ENCODE measurements at regions not wholly inside any gene's neighbourhood (a gene's known extent, or its start where the extent isn't known, plus 50 kb on each side); places are given as distances from the start of the nearest gene placed in this dataset.

DNA sequence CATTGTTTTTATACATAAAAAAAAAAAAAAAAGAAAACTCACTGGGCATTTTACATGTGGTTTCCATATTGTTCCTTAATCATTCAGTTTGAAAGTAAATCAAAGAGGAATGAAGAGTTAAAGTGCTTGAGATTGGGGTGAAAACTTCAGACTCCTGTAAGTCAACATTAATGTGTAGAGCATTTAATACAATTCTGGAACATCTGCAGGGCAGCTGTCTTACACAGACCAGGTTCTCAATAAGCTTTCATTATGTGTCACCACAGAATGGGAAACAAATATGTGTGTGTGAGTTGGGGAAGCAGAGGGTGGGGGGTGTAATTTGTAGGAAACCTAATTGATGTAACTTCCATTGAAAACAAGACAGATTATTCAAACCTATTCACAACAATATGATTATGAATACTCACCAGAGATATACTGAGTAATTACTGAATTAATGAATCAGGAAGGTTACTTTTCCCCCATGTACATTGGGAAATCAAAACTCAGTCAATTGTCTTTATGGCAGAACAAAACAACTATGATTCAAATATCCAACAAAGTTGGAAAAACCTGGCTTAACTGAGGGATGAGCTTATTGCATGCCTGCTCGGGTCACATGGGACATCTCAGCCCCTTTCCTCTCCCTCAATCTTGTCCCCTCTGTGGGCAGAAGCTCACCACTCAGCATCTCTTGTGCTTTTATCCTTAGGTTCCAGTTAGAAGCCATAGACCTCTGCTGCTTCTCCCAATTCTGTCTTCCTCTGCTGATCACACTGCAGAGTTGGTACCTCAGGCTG, 281.2 kb upstream of the THBS1 start:
- Histone ChIP-seq H3K4me1 (peaks cover 0 to 49% (median 13%) of the 10 kb centered on the region in 4 donors), H3K36me3 (no peaks in the 10 kb centered on the region), H3K27ac (peak overlapping the region; percentile 59 to 75), H3K4me3 (no peak overlapping the region), H3K9me3 (no peaks in the 10 kb centered on the region), H3K27me3 (no peaks in the 10 kb centered on the region)
- intact Hi-C loops (cut with DNase I; ENCODE audit: low total_unique reads), result no loop called here
- no peak for DNase-seq
- no peak for TF ChIP-seq CTCF (IDR thresholded peaks at IDR 0.05)

DNA sequence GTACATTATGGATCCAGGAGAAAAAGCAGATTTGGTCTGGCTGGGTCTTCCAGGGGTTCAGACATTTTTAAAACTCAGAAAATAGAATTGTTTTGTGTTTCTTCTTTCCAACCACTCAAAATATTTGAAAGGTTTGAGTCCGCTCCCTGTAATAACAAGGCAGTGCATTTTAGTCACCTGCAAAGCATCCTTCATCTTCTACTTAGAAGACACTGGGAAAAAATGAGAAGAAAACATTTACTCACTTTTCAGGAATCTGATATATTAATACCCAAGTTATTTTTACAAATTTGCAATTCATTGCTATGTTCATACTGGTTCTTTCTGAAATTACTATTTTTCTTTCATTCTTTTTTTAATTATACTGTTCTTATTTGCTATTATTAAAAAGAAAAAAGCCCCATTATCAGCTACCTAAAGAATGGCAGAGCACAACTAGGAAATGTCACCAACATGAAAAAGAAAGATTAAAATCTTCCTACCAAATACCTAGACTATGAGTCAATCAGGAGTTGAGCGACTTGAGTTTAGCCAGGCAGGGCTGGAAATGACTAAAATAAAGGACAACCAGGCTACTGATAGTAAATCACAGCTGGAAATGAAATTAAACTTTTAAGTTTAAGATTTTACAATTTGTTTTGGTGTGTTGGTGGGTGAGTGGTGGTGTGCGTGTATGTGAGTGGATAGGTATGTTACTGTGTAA, 280.3 kb upstream of the THBS1 start:
- H3K4me1 ChIP-seq, result peaks cover 0 to 49% (median 13%) of the 10 kb centered on the region in 4 donors
- H3K4me3 ChIP-seq, result no peak overlapping the region
- no peak for DNase-seq
- TF ChIP-seq CTCF (IDR thresholded peaks at IDR 0.05), result no peak
- no peaks in the 10 kb centered on the region for H3K27me3 ChIP-seq
- peak overlapping the region; percentile 59 to 75 for H3K27ac ChIP-seq
- no peaks in the 10 kb centered on the region for H3K9me3 ChIP-seq
- H3K36me3 ChIP-seq, result no peaks in the 10 kb centered on the region
- intact Hi-C loops (cut with DNase I; ENCODE audit: low total_unique reads), result no loop called here

- Histone ChIP-seq H3K9me3 (no peaks in the 10 kb centered on the region), H3K4me3 (no peak overlapping the region), H3K27ac (peak overlapping the region; percentile 59 to 75), H3K4me1 (peaks cover 0 to 49% (median 13%) of the 10 kb centered on the region in 4 donors), H3K36me3 (no peaks in the 10 kb centered on the region), H3K27me3 (no peaks in the 10 kb centered on the region)
- DNase-seq, result no peak
- TF ChIP-seq CTCF (IDR thresholded peaks at IDR 0.05), result no peak
- intact Hi-C loops (cut with DNase I; ENCODE audit: low total_unique reads), result no loop called here
These were observed 279.3 kb upstream of the THBS1 start for GRCh38 chr15:39301589-39301999.

DNA sequence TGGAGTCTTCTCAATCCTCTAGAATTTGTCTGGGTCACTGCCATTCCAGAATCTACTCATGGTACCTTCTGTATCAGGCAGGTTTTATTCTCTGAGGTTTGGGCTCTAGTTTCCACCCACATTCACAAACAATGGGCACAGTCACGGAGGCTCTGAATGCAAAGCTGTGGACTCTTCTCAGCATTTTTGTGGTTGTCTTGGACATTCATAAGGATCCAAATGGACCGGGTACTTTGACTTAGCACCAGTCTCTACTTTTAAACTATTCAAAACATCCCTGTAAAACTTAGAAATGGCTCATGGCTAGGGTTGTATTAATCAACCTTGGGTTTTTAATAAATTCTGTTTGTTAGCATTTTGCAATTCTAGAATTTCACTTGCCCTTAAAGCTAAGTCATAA, 277.9 kb upstream of the THBS1 start:
- no peak for DNase-seq
- no peak overlapping the region for H3K4me3 ChIP-seq
- no peaks in the 10 kb centered on the region for H3K9me3 ChIP-seq
- no peaks in the 10 kb centered on the region for H3K27me3 ChIP-seq
- TF ChIP-seq CTCF (IDR thresholded peaks at IDR 0.05), result no peak
- intact Hi-C loops (cut with DNase I; ENCODE audit: low total_unique reads), result no loop called here
- peak overlapping the region; percentile 59 to 75 for H3K27ac ChIP-seq
- peaks cover 0 to 47% (median 13%) of the 10 kb centered on the region in 4 donors for H3K4me1 ChIP-seq
- H3K36me3 ChIP-seq, result no peaks in the 10 kb centered on the region

- Histone ChIP-seq H3K9me3 (no peaks in the 10 kb centered on the region), H3K27me3 (no peaks in the 10 kb centered on the region), H3K27ac (no peak overlapping the region), H3K4me1 (peaks cover 0 to 36% (median 13%) of the 10 kb centered on the region in 4 donors), H3K36me3 (no peaks in the 10 kb centered on the region), H3K4me3 (no peak overlapping the region)
- no peak for TF ChIP-seq CTCF (IDR thresholded peaks at IDR 0.05)
- DNase-seq, result no peak
- intact Hi-C loops (cut with DNase I; ENCODE audit: low total_unique reads), result no loop called here
These were observed 276.6 kb upstream of the THBS1 start for GRCh38 chr15:39304201-39304841.
